Ishikawa (cell line): ENCODE measurements at regions not wholly inside any gene's neighbourhood (a gene's known extent, or its start where the extent isn't known, plus 50 kb on each side); places are given as distances from the start of the nearest gene placed in this dataset.

ENCODE experiments used
- CEBPB ChIP-seq: IDR thresholded peaks from 2 replicates; pipeline ENCODE4 v1.6.1; 2012
- CREB1 ChIP-seq: IDR thresholded peaks from 2 replicates; pipeline ENCODE4 v1.6.1; 2012; ENCODE audit warnings: low read depth
- EGR1 ChIP-seq: IDR thresholded peaks from 2 replicates; pipeline ENCODE4 v1.6.1; 2012
- EP300 ChIP-seq: IDR thresholded peaks from 2 replicates; pipeline ENCODE4 v1.6.1; 2012; ENCODE audit warnings: borderline replicate concordance
- FOXM1 ChIP-seq: IDR thresholded peaks from 2 replicates; pipeline ENCODE4 v1.6.1; 2012; ENCODE audit warnings: low read depth, borderline replicate concordance
- NFIC ChIP-seq: IDR thresholded peaks from 2 replicates; pipeline ENCODE4 v1.6.1; 2012
- RAD21 ChIP-seq: IDR thresholded peaks from 2 replicates; pipeline ENCODE4 v1.6.1; 2012; ENCODE audit warnings: low read depth
- TAF1 ChIP-seq: IDR thresholded peaks from 2 replicates; pipeline ENCODE4 v1.6.1; 2012; ENCODE audit warnings: low read depth, mild to moderate bottlenecking
- TCF12 ChIP-seq: IDR thresholded peaks from 2 replicates; pipeline ENCODE4 v1.6.1; 2012; ENCODE audit warnings: low read depth
- TEAD4 ChIP-seq: IDR thresholded peaks from 2 replicates; pipeline ENCODE4 v1.6.1; 2012
- YY1 ChIP-seq: IDR thresholded peaks from 2 replicates; pipeline ENCODE4 v1.6.1; 2012; ENCODE audit warnings: low read depth
- ZBTB7A ChIP-seq: IDR thresholded peaks from 2 replicates; pipeline ENCODE4 v1.6.1; 2012; ENCODE audit warnings: low read depth
- TF ChIP-seq, protein P1 (sequence below): IDR thresholded peaks from 2 replicates; pipeline ENCODE4 v1.6.1; 2012; ENCODE audit warnings: low read depth, mild to moderate bottlenecking
- TF ChIP-seq, protein P2 (sequence below): IDR thresholded peaks from 2 replicates; pipeline ENCODE4 v1.6.1; 2012
- TF ChIP-seq, protein P3 (sequence below): IDR thresholded peaks from 2 replicates; pipeline ENCODE4 v1.6.1; 2012

DNA sequence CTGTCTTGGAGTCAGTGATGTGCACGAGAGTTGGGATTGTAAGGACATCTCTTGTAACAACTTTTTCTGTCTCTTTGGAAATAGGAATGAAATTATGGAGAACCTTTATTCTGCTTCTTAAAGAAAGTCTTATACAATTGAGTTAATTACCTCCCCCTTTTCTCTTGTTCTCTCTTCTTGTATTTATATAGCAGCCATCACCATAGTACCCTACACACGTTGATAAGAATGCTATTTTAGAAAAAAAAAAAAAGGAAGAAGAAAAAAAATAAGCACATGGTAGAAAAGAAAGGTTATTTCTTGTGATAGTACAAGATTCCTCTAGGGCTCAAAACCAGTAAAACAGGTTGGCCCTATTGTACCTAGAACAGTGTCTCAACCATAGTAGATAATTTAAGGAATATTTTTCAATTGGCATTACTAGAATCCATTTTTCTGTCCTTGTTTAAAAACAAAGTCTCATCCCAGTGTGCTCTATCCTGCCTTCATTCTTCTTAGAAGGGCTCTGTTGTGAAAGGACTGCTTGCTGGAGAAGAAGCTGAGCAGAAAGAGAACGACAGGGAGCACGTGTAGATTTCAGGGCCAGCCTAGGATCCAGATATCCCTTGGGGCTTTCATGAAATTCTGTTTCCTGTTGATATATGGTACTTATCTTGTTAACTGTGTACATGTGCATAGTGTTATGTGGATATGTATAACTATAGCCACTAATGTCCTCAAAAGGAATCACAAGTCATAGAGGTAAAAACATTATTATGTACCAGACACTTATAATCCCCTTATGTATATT is 392.3 kb upstream of the MEF2C start:
- TF ChIP-seq YY1: no peak
- TF ChIP-seq, protein P1, sequence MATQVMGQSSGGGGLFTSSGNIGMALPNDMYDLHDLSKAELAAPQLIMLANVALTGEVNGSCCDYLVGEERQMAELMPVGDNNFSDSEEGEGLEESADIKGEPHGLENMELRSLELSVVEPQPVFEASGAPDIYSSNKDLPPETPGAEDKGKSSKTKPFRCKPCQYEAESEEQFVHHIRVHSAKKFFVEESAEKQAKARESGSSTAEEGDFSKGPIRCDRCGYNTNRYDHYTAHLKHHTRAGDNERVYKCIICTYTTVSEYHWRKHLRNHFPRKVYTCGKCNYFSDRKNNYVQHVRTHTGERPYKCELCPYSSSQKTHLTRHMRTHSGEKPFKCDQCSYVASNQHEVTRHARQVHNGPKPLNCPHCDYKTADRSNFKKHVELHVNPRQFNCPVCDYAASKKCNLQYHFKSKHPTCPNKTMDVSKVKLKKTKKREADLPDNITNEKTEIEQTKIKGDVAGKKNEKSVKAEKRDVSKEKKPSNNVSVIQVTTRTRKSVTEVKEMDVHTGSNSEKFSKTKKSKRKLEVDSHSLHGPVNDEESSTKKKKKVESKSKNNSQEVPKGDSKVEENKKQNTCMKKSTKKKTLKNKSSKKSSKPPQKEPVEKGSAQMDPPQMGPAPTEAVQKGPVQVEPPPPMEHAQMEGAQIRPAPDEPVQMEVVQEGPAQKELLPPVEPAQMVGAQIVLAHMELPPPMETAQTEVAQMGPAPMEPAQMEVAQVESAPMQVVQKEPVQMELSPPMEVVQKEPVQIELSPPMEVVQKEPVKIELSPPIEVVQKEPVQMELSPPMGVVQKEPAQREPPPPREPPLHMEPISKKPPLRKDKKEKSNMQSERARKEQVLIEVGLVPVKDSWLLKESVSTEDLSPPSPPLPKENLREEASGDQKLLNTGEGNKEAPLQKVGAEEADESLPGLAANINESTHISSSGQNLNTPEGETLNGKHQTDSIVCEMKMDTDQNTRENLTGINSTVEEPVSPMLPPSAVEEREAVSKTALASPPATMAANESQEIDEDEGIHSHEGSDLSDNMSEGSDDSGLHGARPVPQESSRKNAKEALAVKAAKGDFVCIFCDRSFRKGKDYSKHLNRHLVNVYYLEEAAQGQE: no peak
- TF ChIP-seq EP300: no peak
- TF ChIP-seq TAF1: no peak
- TF ChIP-seq, protein P2, sequence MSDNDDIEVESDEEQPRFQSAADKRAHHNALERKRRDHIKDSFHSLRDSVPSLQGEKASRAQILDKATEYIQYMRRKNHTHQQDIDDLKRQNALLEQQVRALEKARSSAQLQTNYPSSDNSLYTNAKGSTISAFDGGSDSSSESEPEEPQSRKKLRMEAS: no peak
- no peak for TF ChIP-seq RAD21
- no peak for TF ChIP-seq EGR1
- TF ChIP-seq ZBTB7A: no peak
- TF ChIP-seq TEAD4: no peak
- no peak for TF ChIP-seq CEBPB
- TF ChIP-seq TCF12: no peak
- no peak for TF ChIP-seq NFIC
- TF ChIP-seq FOXM1: no peak
- TF ChIP-seq, protein P3, sequence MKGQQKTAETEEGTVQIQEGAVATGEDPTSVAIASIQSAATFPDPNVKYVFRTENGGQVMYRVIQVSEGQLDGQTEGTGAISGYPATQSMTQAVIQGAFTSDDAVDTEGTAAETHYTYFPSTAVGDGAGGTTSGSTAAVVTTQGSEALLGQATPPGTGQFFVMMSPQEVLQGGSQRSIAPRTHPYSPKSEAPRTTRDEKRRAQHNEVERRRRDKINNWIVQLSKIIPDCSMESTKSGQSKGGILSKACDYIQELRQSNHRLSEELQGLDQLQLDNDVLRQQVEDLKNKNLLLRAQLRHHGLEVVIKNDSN: no peak

DNA sequence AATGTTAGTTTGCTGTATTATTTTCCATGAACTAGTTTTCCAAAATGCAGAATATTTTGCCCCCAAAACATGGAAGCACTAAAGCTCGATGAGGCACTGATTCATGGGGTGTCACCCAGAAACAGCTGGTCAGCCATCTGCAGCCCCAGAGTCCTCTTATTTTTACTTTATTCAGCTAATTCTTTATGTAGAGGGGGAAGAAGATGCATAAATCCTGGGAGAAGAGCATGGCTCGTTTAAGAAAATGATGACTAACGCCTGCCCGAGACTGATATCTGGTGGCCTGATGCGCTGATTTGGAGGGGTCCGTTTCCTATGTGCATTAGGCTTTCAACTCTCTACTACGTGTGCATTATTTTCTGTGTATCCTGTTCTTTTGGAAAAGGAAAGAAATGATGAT is 390.3 kb upstream of the MEF2C start:
- TF ChIP-seq TCF12: no peak
- no peak for TF ChIP-seq YY1
- TF ChIP-seq EP300: no peak
- TF ChIP-seq, protein P3: no peak
- TF ChIP-seq, protein P2: no peak
- TF ChIP-seq RAD21: no peak
- TF ChIP-seq, protein P1: no peak
- no peak for TF ChIP-seq TAF1
- no peak for TF ChIP-seq NFIC
- TF ChIP-seq CREB1: no peak
- TF ChIP-seq CEBPB: no peak
- no peak for TF ChIP-seq TEAD4

DNA sequence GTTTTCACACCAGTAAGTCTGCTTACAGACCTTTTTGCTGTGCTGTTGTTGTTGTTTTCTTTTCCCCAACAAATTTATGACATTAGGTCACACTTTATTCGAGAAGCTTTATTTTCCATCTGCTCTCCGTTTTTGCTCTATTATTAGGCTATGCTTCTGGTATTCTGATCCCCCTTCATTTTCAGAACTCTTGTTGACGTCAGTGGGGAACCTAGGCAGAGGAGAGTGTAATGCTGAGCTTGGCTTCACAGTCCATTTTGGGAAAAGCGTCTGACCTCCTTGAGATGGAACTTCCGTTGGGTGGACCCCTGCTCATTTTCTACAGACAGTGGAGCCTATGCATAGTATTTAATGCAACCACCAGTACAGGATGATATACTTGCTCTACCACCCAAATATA is 387.9 kb upstream of the MEF2C start:
- no peak for TF ChIP-seq EP300
- no peak for TF ChIP-seq NFIC
- TF ChIP-seq YY1: no peak
- TF ChIP-seq TAF1: no peak
- TF ChIP-seq ZBTB7A: no peak
- TF ChIP-seq, protein P2: no peak
- no peak for TF ChIP-seq FOXM1
- TF ChIP-seq EGR1: no peak
- no peak for TF ChIP-seq TEAD4
- TF ChIP-seq TCF12: no peak
- TF ChIP-seq, protein P1: no peak
- TF ChIP-seq, protein P3: no peak
- TF ChIP-seq RAD21: no peak
- no peak for TF ChIP-seq CEBPB
- no peak for TF ChIP-seq CREB1
